H1 (cell line): ENCODE measurements at regions not wholly inside any gene's neighbourhood (a gene's known extent, or its start where the extent isn't known, plus 50 kb on each side); places are given as distances from the start of the nearest gene placed in this dataset.

Experiments
- CTCF ChIA-PET: fragments of 300-600 bp; sonication (Branson Sonifier 250); formaldehyde crosslinking; loops from one replicate; lab custom pipeline; 2021; ENCODE audit not compliant: partially characterized antibody; lab: Charles Lee
- POLR2A ChIA-PET: fragments of 300-600 bp; sonication (Branson Sonifier 250); formaldehyde crosslinking; loops from one replicate; lab custom pipeline; 2021; ENCODE audit warnings: inconsistent platforms; ENCODE audit not compliant: partially characterized antibody; lab: Charles Lee
- DNase-seq, 2 experiments: peaks; one replicate each; pipeline versions ENCODE4 v3.0.0 to v3.0.0-alpha.2; 2010 to 2022; ENCODE audit warnings: low spot score in 2 of 2, low read depth in 1 of 2, mixed read lengths in 1 of 2
- FAIRE-seq: peaks from 2 replicates; lab custom pipeline; 2011; peaks lifted over from hg19 to GRCh38; lab: Jason Lieb, UNC
- H2AFZ ChIP-seq: 2 replicates; pipeline ENCODE4 v1.8.1; 2012; ENCODE audit warnings: low read length, inconsistent platforms
- H2AK5ac ChIP-seq: 2 replicates; pipeline ENCODE4 v1.6.1; 2013; ENCODE audit warnings: low read depth, low read length
- H2BK120ac ChIP-seq: replicated peaks from 2 replicates; pipeline ENCODE3; 2013; ENCODE audit warnings: low read depth, low read length, inconsistent platforms
- H2BK12ac ChIP-seq: 2 replicates; pipeline ENCODE4 v1.6.1; 2013; ENCODE audit warnings: low read depth, low read length
- H2BK15ac ChIP-seq: 2 replicates; pipeline ENCODE4 v1.6.1; 2013; ENCODE audit warnings: low read length
- H2BK20ac ChIP-seq: 2 replicates; pipeline ENCODE4 v1.6.1; 2013; ENCODE audit warnings: low read length
- H2BK5ac ChIP-seq: 2 replicates; pipeline ENCODE4 v1.6.1; 2013; ENCODE audit warnings: low read depth, low read length
- H3K14ac ChIP-seq: 2 replicates; pipeline ENCODE4 v1.6.1; 2013; ENCODE audit warnings: inconsistent platforms; ENCODE audit not compliant: insufficient read length
- H3K18ac ChIP-seq: 2 replicates; pipeline ENCODE4 v1.6.1; 2013; ENCODE audit warnings: low read length; ENCODE audit errors: extremely low read depth
- H3K23ac ChIP-seq: 2 replicates; pipeline ENCODE4 v1.6.1; 2013; ENCODE audit warnings: inconsistent platforms; ENCODE audit not compliant: insufficient read length
- H3K23me2 ChIP-seq: 2 replicates; pipeline ENCODE4 v1.6.1; 2013; ENCODE audit warnings: low read depth, low read length
- H3K27ac ChIP-seq: 2 replicates; pipeline ENCODE4 v1.6.1; 2011; ENCODE audit warnings: low read depth, low read length, inconsistent platforms
- H3K27me3 ChIP-seq, 4 experiments: replicated peaks in 1 of 4; 1 replicate in 1 of 4; 2 replicates in 3 of 4; pipeline versions ENCODE4 v1.6.1 to v1.8.1; 2011 to 2013; ENCODE audit warnings: low read length in 3 of 4, mild to moderate bottlenecking in 3 of 4, inconsistent platforms in 2 of 4, mixed read lengths in 2 of 4, moderate library complexity in 1 of 4; ENCODE audit not compliant: control insufficient read depth in 3 of 4, insufficient read depth in 3 of 4; ENCODE audit errors: extremely low read depth in 1 of 4
- H3K36me3 ChIP-seq, 4 experiments: 2 replicates each; pipeline versions ENCODE4 v1.6.1 to v1.8.1; 2011 to 2013; ENCODE audit warnings: mild to moderate bottlenecking in 4 of 4, low read length in 3 of 4, moderate library complexity in 2 of 4, control low read depth in 1 of 4, inconsistent platforms in 1 of 4; ENCODE audit not compliant: insufficient read depth in 4 of 4, control insufficient read depth in 2 of 4
- H3K4ac ChIP-seq: replicated peaks from 2 replicates; pipeline ENCODE3; 2013; ENCODE audit warnings: low read length, low read depth, mixed read lengths, inconsistent platforms; ENCODE audit not compliant: insufficient read length
- H3K4me1 ChIP-seq, 4 experiments: replicated peaks in 1 of 4; 1 replicate in 1 of 4; 2 replicates in 3 of 4; pipeline versions ENCODE4 v1.6.1 to v1.8.1; 2011 to 2013; ENCODE audit warnings: low read length in 3 of 4, inconsistent platforms in 2 of 4, mixed read lengths in 1 of 4; ENCODE audit not compliant: insufficient read depth in 4 of 4, control insufficient read depth in 3 of 4
- H3K4me2 ChIP-seq, 2 experiments: 2 replicates each; pipeline versions ENCODE4 v1.6.1 to v1.8.1; 2011 to 2013; ENCODE audit warnings: low read depth in 2 of 2, low read length in 2 of 2, control low read depth in 1 of 2, inconsistent platforms in 1 of 2, mild to moderate bottlenecking in 1 of 2; ENCODE audit not compliant: insufficient read depth in 1 of 2
- H3K4me3 ChIP-seq, 4 experiments: fragments of 200-600, 300-600 bp in 1 of 4; sonication (generic), shearing (Covaris generic), sonication (Bioruptor Twin) in 1 of 4; 2 replicates each; pipeline versions ENCODE4 v1.5.1 to v1.8.1; 2011 to 2016; ENCODE audit warnings: low read length in 4 of 4, low read depth in 3 of 4, control low read depth in 2 of 4, inconsistent platforms in 2 of 4, mild to moderate bottlenecking in 2 of 4, mixed read lengths in 1 of 4, moderate library complexity in 1 of 4; ENCODE audit not compliant: insufficient read depth in 2 of 4; ENCODE audit errors: extremely low read depth in 1 of 4
- H3K56ac ChIP-seq: replicated peaks from 2 replicates; pipeline ENCODE3; 2013; ENCODE audit warnings: low read depth, mild to moderate bottlenecking, mixed read lengths, low read length, inconsistent platforms; ENCODE audit not compliant: insufficient read length
- H3K79me1 ChIP-seq: 2 replicates; pipeline ENCODE4 v1.6.1; 2013; ENCODE audit warnings: low read depth, low read length, control low read depth
- H3K79me2 ChIP-seq, 2 experiments: 2 replicates each; pipeline versions ENCODE4 v1.6.1 to v1.8.1; 2012 to 2013; ENCODE audit warnings: low read length in 2 of 2, mild to moderate bottlenecking in 2 of 2, inconsistent platforms in 1 of 2; ENCODE audit not compliant: insufficient read depth in 2 of 2, control insufficient read depth in 1 of 2
- H3K9ac ChIP-seq, 4 experiments: replicated peaks in 1 of 4; 1 replicate in 1 of 4; 2 replicates in 3 of 4; pipeline versions ENCODE4 v1.6.1 to v1.8.1; 2011 to 2013; ENCODE audit warnings: low read depth in 3 of 4, low read length in 3 of 4, control low read depth in 2 of 4, mild to moderate bottlenecking in 2 of 4, moderate library complexity in 2 of 4, inconsistent platforms in 1 of 4; ENCODE audit errors: extremely low read depth in 1 of 4
- H3K9me3 ChIP-seq, 2 experiments: 2 replicates each; pipeline versions ENCODE4 v1.6.1 to v1.8.1; 2012 to 2013; ENCODE audit warnings: mild to moderate bottlenecking in 2 of 2, moderate library complexity in 2 of 2, control low read depth in 1 of 2, inconsistent platforms in 1 of 2, low read depth in 1 of 2, low read length in 1 of 2, mixed read lengths in 1 of 2; ENCODE audit not compliant: insufficient read depth in 2 of 2
- H4K20me1 ChIP-seq, 2 experiments: replicated peaks in 1 of 2; 2 replicates each; pipeline versions ENCODE3 to v1.8.1; 2011 to 2013; ENCODE audit warnings: inconsistent platforms in 2 of 2, low read length in 2 of 2, mild to moderate bottlenecking in 1 of 2; ENCODE audit not compliant: insufficient read depth in 2 of 2, control insufficient read depth in 1 of 2
- H4K5ac ChIP-seq: 2 replicates; pipeline ENCODE4 v1.6.1; 2013; ENCODE audit warnings: low read length, low read depth, mixed read lengths, inconsistent platforms; ENCODE audit not compliant: insufficient read length
- H4K8ac ChIP-seq: 2 replicates; pipeline ENCODE4 v1.8.0; 2013; ENCODE audit warnings: mild to moderate bottlenecking, moderate library complexity, low read length, inconsistent platforms; ENCODE audit not compliant: insufficient read depth; ENCODE audit errors: extremely low read depth
- H4K91ac ChIP-seq: replicated peaks from 2 replicates; pipeline ENCODE3; 2013; ENCODE audit warnings: low read length, mixed read lengths, inconsistent platforms; ENCODE audit not compliant: insufficient read length
- BACH1 ChIP-seq: IDR thresholded peaks from 2 replicates; pipeline ENCODE4 v1.6.1; 2012; ENCODE audit warnings: low read length, improper control_type of control experiment
- CEBPB ChIP-seq: IDR thresholded peaks from 2 replicates; pipeline ENCODE4 v1.6.1; 2012; ENCODE audit warnings: low read depth, low read length
- CHD2 ChIP-seq: IDR thresholded peaks from 2 replicates; pipeline ENCODE4 v1.6.1; 2012; ENCODE audit warnings: low read length, improper control_type of control experiment
- EP300 ChIP-seq, 2 experiments: IDR thresholded peaks; 1 replicate in 1 of 2; 2 replicates in 1 of 2; pipeline ENCODE4 v1.6.1; 2011 to 2012; ENCODE audit warnings: low read depth in 2 of 2, low read length in 2 of 2, mild to moderate bottlenecking in 2 of 2, borderline replicate concordance in 1 of 2, inconsistent platforms in 1 of 2, moderate library complexity in 1 of 2
- FOSL1 ChIP-seq: IDR thresholded peaks from 2 replicates; pipeline ENCODE4 v1.6.1; 2011; ENCODE audit warnings: mild to moderate bottlenecking, low read depth, low read length, moderate library complexity; ENCODE audit not compliant: insufficient read depth
- GABPA ChIP-seq: IDR thresholded peaks from 2 replicates; pipeline ENCODE4 v1.6.1; 2011; ENCODE audit warnings: mild to moderate bottlenecking, low read length, moderate library complexity, borderline replicate concordance; ENCODE audit not compliant: insufficient read depth
- HDAC2 ChIP-seq, 2 experiments: fragments of 300-600 bp in 1 of 2; sonication (generic) in 1 of 2; IDR thresholded peaks; 2 replicates each; pipeline ENCODE4 v1.6.1; 2011 to 2012; ENCODE audit warnings: low read depth in 2 of 2, low read length in 2 of 2, mild to moderate bottlenecking in 2 of 2, moderate library complexity in 2 of 2, borderline replicate concordance in 1 of 2, inconsistent platforms in 1 of 2
- HDAC6 ChIP-seq: IDR thresholded peaks from one replicate; pipeline ENCODE4 v1.7.1; 2012; ENCODE audit warnings: low read depth, mild to moderate bottlenecking, inconsistent platforms, low read length, moderate library complexity
- NANOG ChIP-seq: IDR thresholded peaks from 2 replicates; pipeline ENCODE4 v1.6.1; 2011; ENCODE audit warnings: low read length, low read depth, mild to moderate bottlenecking, inconsistent platforms; ENCODE audit not compliant: insufficient read depth, poor library complexity, severe bottlenecking
- NRF1 ChIP-seq: IDR thresholded peaks from 2 replicates; pipeline ENCODE4 v1.6.1; 2011; ENCODE audit warnings: mild to moderate bottlenecking, low read depth, low read length, improper control_type of control experiment
- RAD21 ChIP-seq, 2 experiments: IDR thresholded peaks in 1 of 2; conservative IDR thresholded peaks in 1 of 2; 2 replicates each; pipeline ENCODE4 v1.6.1; 2011; ENCODE audit warnings: low read depth in 2 of 2, low read length in 2 of 2, improper control_type of control experiment in 1 of 2, inconsistent platforms in 1 of 2, mild to moderate bottlenecking in 1 of 2, moderate library complexity in 1 of 2
- RNF2 ChIP-seq: fragments of 200-900, 300-1000 bp; sonication (generic); IDR thresholded peaks from 2 replicates; pipeline ENCODE4 v1.7.1; 2016; ENCODE audit warnings: borderline replicate concordance, low read depth, mild to moderate bottlenecking, antibody characterized with exemption, low read length; ENCODE audit not compliant: poor library complexity, severe bottlenecking; ENCODE audit errors: missing control alignments
- SP4 ChIP-seq: IDR thresholded peaks from 2 replicates; pipeline ENCODE4 v1.6.1; 2012; ENCODE audit warnings: low read length, inconsistent platforms
- WGBS, 2 experiments: shearing (Covaris generic) in 1 of 2; methylation state at CpG; one replicate each; pipeline versions ENCODE4 v1.1.6 to v1.1.7; 2013 to 2015; ENCODE audit warnings: low lambda C conversion rate in 2 of 2, mixed read lengths in 2 of 2, inconsistent platforms in 1 of 2, low coverage in 1 of 2, missing lambda C conversion rate in 1 of 2; ENCODE audit not compliant: insufficient replicate concordance in 2 of 2, insufficient coverage in 1 of 2, insufficient read length in 1 of 2; ENCODE audit errors: extremely low coverage in 1 of 2, missing lambda C conversion rate in 1 of 2; 5-methylcytosine and 5-hydroxymethylcytosine counted together

DNA sequence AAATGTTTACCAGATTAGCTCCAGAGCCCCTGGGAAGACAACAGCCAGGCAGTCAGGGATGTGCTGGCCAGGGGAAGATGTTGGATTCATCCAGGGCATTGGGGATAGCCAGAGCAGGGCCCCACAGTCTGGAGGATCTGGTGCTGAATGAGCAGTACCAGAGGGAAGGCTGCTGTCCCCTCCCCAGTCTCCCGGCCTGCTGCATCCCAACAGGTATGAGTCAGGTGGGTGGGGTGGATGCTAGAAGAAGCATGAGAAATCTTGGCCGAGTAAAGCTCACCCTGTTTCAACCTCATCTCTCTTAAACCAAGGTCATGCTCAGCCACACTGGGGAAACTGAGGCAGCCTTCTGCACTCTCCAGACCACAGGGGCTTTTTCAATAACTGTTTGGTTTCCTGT lies 71.9 kb upstream of the SEC14L1 start:
- 96% methylated on average over 2 of the region's 2 CpGs; no CpG with 5 or more reads in 1 of the 2 experiments for WGBS, 2 experiments
- H3K4me2 ChIP-seq = no peak overlapping the region
- no peak for TF ChIP-seq NRF1
- no peak for TF ChIP-seq HDAC2 (IDR thresholded peaks at IDR 0.05; ENCODE audit: borderline replicate concordance in 1 of 2, low read depth in 2 of 2, low read length in 2 of 2)
- no peak for TF ChIP-seq FOSL1
- TF ChIP-seq RAD21 (IDR thresholded peaks at IDR 0.05 in 1 of 2, conservative IDR thresholded peaks at IDR 0.05 in 1 of 2; ENCODE audit: low read depth in 2 of 2, low read length in 2 of 2) = no peak
- TF ChIP-seq HDAC6 = no peak
- TF ChIP-seq GABPA = no peak
- no peak for TF ChIP-seq NANOG
- TF ChIP-seq SP4 = no peak
- no peak for TF ChIP-seq EP300 (IDR thresholded peaks at IDR 0.05; ENCODE audit: borderline replicate concordance in 1 of 2, low read depth in 2 of 2, low read length in 2 of 2)
- no peak for TF ChIP-seq BACH1
- TF ChIP-seq RNF2 = no peak
- no peak for TF ChIP-seq CEBPB
- TF ChIP-seq CHD2 = no peak

More for the DNA sequence above, 71.9 kb upstream of the SEC14L1 start:
- Histone ChIP-seq H3K4me3 (no peak overlapping the region), H4K8ac (no peak overlapping the region), H4K5ac (no peak overlapping the region), H3K79me2 (no peaks in the 10 kb centered on the region), H3K4ac (no peak overlapping the region), H3K36me3 (no peaks in the 10 kb centered on the region), H3K14ac (no peak overlapping the region), H3K56ac (no peak overlapping the region), H4K91ac (no peak overlapping the region), H2AFZ (no peak overlapping the region), H3K18ac (no peak overlapping the region), H2BK12ac (no peak overlapping the region), H3K27me3 (no peaks in the 10 kb centered on the region), H3K9me3 (no peaks in the 10 kb centered on the region), H3K9ac (no peak overlapping the region), H2BK120ac (no peak overlapping the region), H2AK5ac (no peak overlapping the region), H4K20me1 (no peaks in the 10 kb centered on the region), H3K23ac (no peak overlapping the region), H3K4me1 (peaks cover 0 to 3% (median 0%) of the 10 kb centered on the region in 4 experiments; a peak in 3 of 7 replicates), H2BK15ac (no peak overlapping the region), H2BK20ac (no peak overlapping the region), H3K23me2 (0 out of 2 replicates have a peak, but pooled peaks cover 2% of the 10 kb centered on the region), H2BK5ac (no peak overlapping the region), H3K79me1 (no peaks in the 10 kb centered on the region), H3K27ac (no peak overlapping the region)
- DNase-seq (no peak), FAIRE-seq (no peak)
- CTCF ChIA-PET = interaction anchor here (0.8 to 6.5 kb wide), 9 partner anchors 11 to 361 kb away, joined by 3 to 83 read pairs (median 4); no protein-coding TSS in a partner anchor
- POLR2A ChIA-PET = interaction anchor here (1.6 kb wide), 1 partner anchor 19 kb away, joined by 5 read pairs; no protein-coding TSS in a partner anchor
